ENCODE measurements at regions not wholly inside any gene's neighbourhood (a gene's known extent, or its start where the extent isn't known, plus 50 kb on each side); places are given as distances from the start of the nearest gene placed in this dataset.

DNA sequence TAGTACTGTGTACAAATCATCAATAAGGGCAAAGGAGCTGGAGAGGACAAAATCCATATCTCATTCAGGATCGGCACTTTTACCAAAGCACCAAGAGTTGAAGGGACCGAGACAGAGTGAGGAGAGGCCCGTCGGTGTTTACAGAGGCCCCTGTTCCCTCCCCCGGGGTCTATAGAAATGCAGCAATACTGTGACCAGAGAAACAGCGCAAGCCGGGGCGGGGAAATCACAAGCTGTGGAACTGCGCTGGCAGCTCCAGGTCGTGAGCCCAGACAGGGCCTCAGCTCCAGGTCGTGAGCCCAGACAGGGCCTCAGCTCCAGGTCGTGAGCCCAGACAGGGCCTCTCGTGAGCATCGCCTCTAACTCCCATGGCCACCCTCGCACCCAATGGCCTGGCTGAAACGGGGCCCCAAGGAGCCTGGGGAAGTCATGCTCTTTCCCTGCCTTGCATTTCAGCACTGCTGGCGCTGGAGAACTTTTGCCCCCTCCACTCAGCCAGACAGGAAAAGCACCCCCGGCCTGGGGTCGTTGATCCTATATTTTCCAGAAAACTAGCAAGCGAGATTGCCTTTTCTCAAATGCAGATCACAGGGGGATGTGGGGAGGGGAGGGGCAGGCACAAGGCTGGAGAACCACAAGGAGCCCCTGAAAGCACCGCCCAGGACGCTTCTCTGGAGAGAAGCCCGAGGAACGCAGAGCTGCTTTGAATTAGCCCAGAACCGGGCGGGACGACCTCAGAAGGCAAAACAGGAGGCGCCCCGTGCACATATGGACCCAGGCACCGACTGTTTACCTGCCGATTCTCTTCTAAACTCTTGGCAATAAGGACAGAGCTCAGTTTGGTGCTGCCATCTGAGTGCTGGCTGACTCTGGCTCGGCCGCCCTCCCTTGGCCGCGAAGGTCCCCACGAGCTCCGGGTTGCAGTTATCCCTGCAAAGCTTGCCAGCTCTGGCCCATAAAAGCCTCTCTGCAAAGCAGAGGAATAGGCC is 223.7 kb downstream of the ACKR3 start:
- TF ChIP-seq CTCF (IDR thresholded peaks at IDR 0.05), result no peak
- TF ChIP-seq POLR2A (IDR thresholded peaks at IDR 0.05), result no peak
